HG02970 (cell line): ENCODE measurements at regions not wholly inside any gene's neighbourhood (a gene's known extent, or its start where the extent isn't known, plus 50 kb on each side); places are given as distances from the start of the nearest gene placed in this dataset.

ENCODE experiments used
- ATAC-seq: cut with Tn5 transposase; IDR thresholded peaks from one replicate; pipeline ENCODE4 v1.9.1; 2021; ENCODE audit warnings: mild to moderate bottlenecking, moderate library complexity, moderate number of reproducible peaks; ENCODE audit not compliant: unreplicated experiment, low FRiP score

DNA sequence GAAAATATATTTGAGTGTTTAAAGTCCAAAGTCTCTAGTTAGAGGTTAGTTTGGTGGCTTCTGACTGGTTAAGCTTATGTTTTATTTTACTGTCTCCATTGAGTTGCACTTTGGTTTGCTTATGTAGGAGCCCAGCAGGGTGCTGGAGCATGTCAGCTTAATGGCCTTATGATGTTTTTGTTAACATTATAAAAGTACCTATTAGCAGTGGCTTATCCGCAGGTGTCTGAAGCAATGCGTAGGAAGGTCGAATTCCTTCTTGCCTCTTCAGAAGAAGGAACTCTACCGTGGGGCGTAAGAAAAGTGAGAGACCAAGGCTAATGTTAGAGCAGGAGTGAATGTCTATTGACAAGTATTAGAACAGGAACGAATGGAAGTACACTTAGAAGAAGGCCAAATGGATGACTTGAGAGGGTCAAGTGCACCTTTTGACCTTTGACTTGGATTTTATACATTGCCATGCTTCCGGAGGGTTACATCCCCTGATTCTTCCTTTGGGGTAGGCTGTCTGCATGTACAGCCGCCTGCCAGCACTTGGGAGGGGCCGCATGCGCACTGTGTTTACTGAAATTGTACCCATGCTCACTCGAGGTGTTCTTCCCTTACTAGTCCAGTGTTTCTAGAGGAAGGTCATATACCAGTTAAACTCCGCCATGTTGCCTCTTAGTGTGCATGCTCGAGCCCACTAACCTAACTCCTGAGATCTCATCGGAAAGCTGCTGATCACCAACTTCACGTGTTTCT, 793.9 kb upstream of the PCDH9 start:
- no peak for ATAC-seq

DNA sequence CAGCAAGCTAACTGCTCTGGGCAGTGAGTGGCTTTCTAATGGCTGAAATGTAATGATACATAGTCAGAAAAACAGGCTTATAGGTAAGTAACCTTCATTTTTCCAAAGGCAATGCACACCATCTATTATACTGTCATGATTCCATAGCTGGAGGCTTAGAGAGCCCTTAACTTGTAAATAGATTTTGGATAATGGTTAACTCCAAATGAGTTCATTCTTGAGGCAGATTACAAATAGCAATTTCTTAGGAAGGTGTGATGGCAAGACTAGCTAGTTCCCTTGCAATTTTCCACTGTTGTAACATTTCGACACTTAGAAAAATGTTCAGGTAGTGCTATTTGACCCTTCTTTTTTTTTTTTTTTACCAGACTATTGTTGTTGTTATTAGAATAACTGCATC, 789.8 kb upstream of the PCDH9 start:
- ATAC-seq: no peak

- no peak for ATAC-seq
Observed at GRCh38 chr13:68009546-68009945, 779.4 kb upstream of the PCDH9 start.

GRCh38 chr13:68007576-68007975, 777.4 kb upstream of the PCDH9 start:
- ATAC-seq: no peak

DNA sequence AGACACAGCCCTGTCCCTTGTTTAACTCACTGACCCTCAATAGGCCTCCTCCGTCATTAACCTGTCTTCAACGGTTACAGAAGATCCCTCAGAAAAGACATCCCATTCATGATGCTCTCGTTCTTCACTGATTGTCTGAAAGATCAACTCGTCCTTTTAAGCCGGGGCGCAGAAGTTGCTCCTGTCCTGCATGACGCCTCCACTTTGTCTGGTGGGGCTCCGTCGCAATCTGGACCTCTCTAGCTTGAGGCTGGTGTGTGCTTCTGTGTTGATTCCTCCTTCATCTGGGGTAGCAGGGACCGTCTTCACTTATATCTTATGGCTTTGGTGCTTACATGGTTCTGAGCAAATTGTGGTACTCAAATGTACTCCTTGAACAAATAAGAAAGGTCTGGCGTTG, 766.0 kb upstream of the PCDH9 start:
- no peak for ATAC-seq

DNA sequence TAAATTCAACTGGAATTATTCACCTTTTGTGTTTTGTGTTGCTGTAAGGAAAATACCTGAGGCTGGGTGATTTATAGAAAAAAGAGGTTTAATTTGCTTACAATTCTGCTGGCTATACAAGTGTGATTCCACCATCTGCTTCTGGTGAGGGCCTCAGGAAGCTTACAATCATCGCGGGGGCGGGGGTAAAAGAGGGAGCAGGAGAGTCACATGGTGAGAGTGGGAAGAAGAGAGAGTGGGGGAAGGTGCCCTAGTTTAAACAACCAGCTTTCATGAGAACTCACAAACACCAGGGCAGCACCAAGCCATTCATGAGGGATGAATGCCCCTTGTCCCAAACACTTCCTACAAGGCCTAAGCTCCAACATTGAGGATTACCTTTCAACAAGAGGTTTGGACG, 760.7 kb upstream of the PCDH9 start:
- no peak for ATAC-seq

- ATAC-seq: no peak
Observed at GRCh38 chr13:67986234-67986633, 756.1 kb upstream of the PCDH9 start.

DNA sequence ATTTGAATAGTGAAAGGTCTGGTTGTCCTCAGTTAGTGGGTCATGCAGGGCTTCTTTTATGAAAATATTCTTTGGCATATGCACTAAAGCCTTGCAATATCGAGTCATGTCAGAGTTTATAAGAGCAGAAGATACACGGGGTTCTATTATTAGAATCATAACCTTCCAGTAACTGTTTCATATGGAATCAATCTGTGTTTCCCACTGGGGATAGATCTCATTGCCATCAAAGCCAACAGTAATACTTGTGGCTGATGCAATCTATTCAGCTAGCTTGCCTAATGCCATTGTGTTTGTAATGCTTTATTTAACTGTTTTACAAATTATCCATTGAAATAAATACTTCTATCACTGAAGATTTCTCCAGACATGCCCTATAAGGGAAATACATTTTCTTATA, 746.9 kb upstream of the PCDH9 start:
- no peak for ATAC-seq

GRCh38 chr13:67971291-67971690, 741.2 kb upstream of the PCDH9 start:
- ATAC-seq: no peak

DNA sequence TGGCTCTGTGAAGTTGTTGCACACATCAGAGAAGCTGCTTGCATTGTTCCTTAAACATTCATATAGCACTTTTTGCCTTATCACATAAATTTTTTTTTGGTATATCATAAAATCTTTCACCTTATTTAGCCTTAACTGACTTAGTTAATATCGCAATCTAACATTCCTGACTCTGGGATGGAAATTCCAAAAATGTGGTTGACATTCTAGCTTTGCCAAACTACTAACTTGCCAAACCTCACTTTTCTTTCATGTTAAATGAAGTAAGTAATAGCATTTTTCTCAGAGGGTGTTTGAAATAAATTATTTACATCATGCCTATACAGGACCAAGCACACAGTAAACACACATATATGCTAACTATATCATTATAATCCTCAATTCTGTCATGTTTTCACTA, 736.9 kb upstream of the PCDH9 start:
- no peak for ATAC-seq

DNA sequence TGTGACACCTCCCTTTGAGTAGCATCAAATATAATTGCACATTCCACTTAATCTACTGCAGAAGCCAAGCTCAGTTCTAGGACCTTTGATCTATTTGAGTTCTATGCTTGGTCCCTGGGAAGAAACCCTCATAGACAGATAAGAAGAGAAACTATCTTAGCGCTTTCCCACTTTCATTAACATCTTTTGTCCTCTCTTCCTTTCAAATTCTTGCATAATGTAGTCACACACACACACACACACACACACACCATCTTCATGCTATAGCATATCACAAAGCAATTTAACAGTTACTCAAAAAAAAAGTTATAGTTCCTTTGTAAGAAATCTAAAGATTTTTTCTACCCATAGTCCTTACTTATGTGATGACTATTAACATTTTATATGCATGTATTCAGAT, 735.9 kb upstream of the PCDH9 start:
- no peak for ATAC-seq

- ATAC-seq: no peak
Observed at GRCh38 chr13:67964986-67965385, 734.9 kb upstream of the PCDH9 start.

DNA sequence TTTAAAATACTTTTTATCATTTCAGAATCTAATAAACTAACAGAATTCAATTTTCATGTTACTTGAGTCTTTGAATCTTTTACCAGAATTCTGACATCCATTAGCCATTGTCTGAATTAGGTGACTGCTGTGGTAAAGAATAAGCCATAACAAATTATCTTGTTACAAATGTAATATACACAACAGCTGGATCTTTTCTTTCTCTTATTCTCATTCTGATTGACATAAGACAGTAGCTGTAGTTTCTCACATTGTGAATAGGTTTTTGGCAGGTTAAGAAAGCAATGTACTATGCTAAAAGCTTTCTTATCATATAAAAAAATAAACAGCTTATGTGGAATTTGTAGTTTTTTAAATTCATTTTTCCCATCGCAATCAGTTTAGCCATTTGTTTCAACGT, 734.0 kb upstream of the PCDH9 start:
- ATAC-seq: no peak

- no peak for ATAC-seq
Observed at GRCh38 chr13:67961331-67961730, 731.2 kb upstream of the PCDH9 start.

- no peak for ATAC-seq
Observed at GRCh38 chr13:67951431-67951830, 721.3 kb upstream of the PCDH9 start.

- no peak for ATAC-seq
Observed at GRCh38 chr13:67950603-67951002, 720.5 kb upstream of the PCDH9 start.

GRCh38 chr13:67946131-67946530, 716.0 kb upstream of the PCDH9 start:
- no peak for ATAC-seq

GRCh38 chr13:67943116-67943515, 713.0 kb upstream of the PCDH9 start:
- no peak for ATAC-seq

GRCh38 chr13:67935626-67936025, 705.5 kb upstream of the PCDH9 start:
- ATAC-seq: no peak

DNA sequence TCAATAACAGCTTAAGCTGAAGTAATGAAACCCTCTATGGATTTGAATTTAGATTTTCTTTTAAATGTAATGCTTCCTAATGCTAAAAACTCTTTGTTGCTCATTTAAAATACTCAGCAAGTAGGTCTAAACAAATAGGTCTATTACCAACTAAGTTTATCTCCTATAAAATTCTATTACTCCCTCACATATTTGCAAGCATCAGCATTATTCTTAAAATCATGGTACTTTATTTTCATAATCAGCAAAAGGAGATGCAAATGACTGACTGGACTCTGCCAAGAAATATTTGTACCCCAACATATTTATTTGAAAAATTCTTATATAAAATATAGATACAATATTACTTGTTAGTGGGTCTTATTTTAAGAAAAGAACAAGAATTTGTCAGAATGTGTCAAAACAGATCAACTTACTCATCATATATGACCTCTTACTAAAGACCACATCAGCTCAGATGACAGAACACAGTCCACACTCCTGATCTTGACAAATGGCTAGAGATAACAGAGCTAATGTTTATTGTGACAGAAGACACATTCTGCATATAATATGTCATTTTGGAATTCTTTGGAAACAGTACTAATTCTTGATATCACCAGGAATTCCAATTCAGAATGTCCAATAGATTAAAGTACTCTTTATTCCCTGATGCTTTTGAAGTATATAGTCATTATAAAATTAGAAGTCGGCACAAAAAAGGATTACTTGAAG, 704.6 kb upstream of the PCDH9 start:
- ATAC-seq: no peak

- no peak for ATAC-seq
Observed at GRCh38 chr13:67932991-67933390, 702.9 kb upstream of the PCDH9 start.

DNA sequence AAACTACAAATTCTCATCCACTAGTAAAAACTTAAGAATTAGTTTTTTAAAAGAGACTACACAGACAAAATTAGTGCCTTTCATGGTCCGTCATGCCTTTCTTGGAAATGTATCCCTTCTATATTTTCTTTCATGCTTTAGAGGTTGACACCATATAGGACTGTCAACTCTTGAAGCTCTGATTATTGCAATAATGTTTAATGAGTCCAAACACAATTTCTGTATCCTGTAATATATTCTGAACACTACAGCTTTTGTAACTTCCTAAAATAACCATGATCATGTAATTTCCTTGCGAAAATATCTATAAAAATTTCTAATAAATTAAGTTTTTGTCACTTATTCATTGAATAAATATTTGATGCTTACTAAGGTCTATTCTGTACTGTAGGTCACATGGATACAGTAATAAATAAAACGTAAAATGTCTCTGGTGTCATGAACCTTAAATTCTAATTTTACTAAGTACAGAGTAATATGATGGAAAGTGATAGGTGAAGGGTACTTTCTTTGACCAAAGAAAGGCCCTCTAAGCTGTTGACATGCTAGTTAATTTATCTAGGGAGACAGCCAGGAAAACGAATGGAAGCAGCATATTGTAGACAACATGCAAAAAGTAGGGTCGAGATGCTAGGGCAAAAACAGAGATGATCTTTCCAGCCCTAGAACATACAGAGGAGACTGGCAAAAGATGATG, 687.3 kb upstream of the PCDH9 start:
- ATAC-seq: no peak
